Activated CD8-positive, alpha-beta memory T cell treated with anti-CD3 and anti-CD28 coated beads, Interleukin-2, amount 10 ng/mL, durations not matched to agents 7 days and 5 days (primary cell): ENCODE measurements at regions not wholly inside any gene's neighbourhood (a gene's known extent, or its start where the extent isn't known, plus 50 kb on each side); places are given as distances from the start of the nearest gene placed in this dataset.

Source experiments
- ATAC-seq: fragments of 150-1000 bp; cut with Tn5 transposase; one replicate; pipeline ENCODE4 v1.10.0; 2021; ENCODE audit warnings: moderate library complexity
- CTCF ChIA-PET: fragments of 350-600 bp; sonication (Branson Sonifier 250); formaldehyde crosslinking; loops from one replicate; lab custom pipeline; 2021; ENCODE audit warnings: antibody characterized with exemption; lab: Charles Lee
- DNase-seq: peaks from one replicate; pipeline ENCODE4 v3.0.0-alpha.2; 2020
- H3K27ac Mint-ChIP-seq: one replicate; pipeline ENCODE4 v1.8.0; 2021; ENCODE audit warnings: mild to moderate bottlenecking, mixed read lengths
- H3K27me3 Mint-ChIP-seq: one replicate; pipeline ENCODE4 v1.8.0; 2021; ENCODE audit warnings: mixed read lengths
- H3K36me3 Mint-ChIP-seq: one replicate; pipeline ENCODE4 v1.8.0; 2021; ENCODE audit warnings: mild to moderate bottlenecking, mixed read lengths
- H3K4me1 Mint-ChIP-seq: one replicate; pipeline ENCODE4 v1.8.0; 2021; ENCODE audit warnings: mixed read lengths
- H3K4me3 Mint-ChIP-seq: one replicate; pipeline ENCODE4 v1.8.0; 2021; ENCODE audit warnings: mild to moderate bottlenecking, moderate library complexity, mixed read lengths
- H3K9me3 Mint-ChIP-seq: one replicate; pipeline ENCODE4 v1.8.0; 2022; ENCODE audit warnings: low read depth, mixed read lengths

- H3K27ac Mint-ChIP-seq = no peak overlapping the region
- no peaks in the 10 kb centered on the region for H3K36me3 Mint-ChIP-seq
- peaks cover 2% of the 10 kb centered on the region for H3K9me3 Mint-ChIP-seq
- ATAC-seq (no peak), DNase-seq (no peak)
- no peaks in the 10 kb centered on the region for H3K27me3 Mint-ChIP-seq
- H3K4me1 Mint-ChIP-seq = no peaks in the 10 kb centered on the region
- CTCF ChIA-PET = no interaction called here
- H3K4me3 Mint-ChIP-seq = no peak overlapping the region
Observed at GRCh38 chr2:108115868-108116267, 123.9 kb upstream of the SULT1C3 start.

GRCh38 chr2:108118996-108119395 is 120.8 kb upstream of the SULT1C3 start:
- DNase-seq = no peak
- Mint-ChIP-seq H3K27me3 (no peaks in the 10 kb centered on the region), H3K9me3 (no peaks in the 10 kb centered on the region), H3K4me1 (no peaks in the 10 kb centered on the region), H3K4me3 (no peak overlapping the region), H3K36me3 (no peaks in the 10 kb centered on the region), H3K27ac (no peak overlapping the region)
- CTCF ChIA-PET = no interaction called here
- ATAC-seq = no peak

- H3K9me3 Mint-ChIP-seq = no peaks in the 10 kb centered on the region
Observed at GRCh38 chr2:108119492-108119891, 120.3 kb upstream of the SULT1C3 start.

GRCh38 chr2:108124736-108125495 is 114.9 kb upstream of the SULT1C3 start:
- Mint-ChIP-seq H3K36me3 (no peaks in the 10 kb centered on the region), H3K27me3 (no peaks in the 10 kb centered on the region), H3K9me3 (no peaks in the 10 kb centered on the region), H3K27ac (no peak overlapping the region), H3K4me3 (no peak overlapping the region), H3K4me1 (no peaks in the 10 kb centered on the region)
- ATAC-seq = no peak
- CTCF ChIA-PET = no interaction called here
- no peak for DNase-seq

More at GRCh38 chr2:108119492-108119891, 120.3 kb upstream of the SULT1C3 start:
- CTCF ChIA-PET = no interaction called here
- Mint-ChIP-seq H3K4me1 (no peaks in the 10 kb centered on the region), H3K4me3 (no peak overlapping the region), H3K36me3 (no peaks in the 10 kb centered on the region), H3K27me3 (no peaks in the 10 kb centered on the region), H3K27ac (no peak overlapping the region)
- no peak for DNase-seq
- no peak for ATAC-seq

GRCh38 chr2:108125581-108125980 is 114.2 kb upstream of the SULT1C3 start:
- DNase-seq (no peak), ATAC-seq (no peak)
- Mint-ChIP-seq H3K27ac (no peak overlapping the region), H3K9me3 (no peaks in the 10 kb centered on the region), H3K4me3 (no peak overlapping the region), H3K36me3 (no peaks in the 10 kb centered on the region), H3K4me1 (no peaks in the 10 kb centered on the region), H3K27me3 (no peaks in the 10 kb centered on the region)
- CTCF ChIA-PET = no interaction called here

- Mint-ChIP-seq H3K9me3 (no peaks in the 10 kb centered on the region), H3K4me1 (no peaks in the 10 kb centered on the region), H3K36me3 (no peaks in the 10 kb centered on the region), H3K4me3 (no peak overlapping the region), H3K27me3 (no peaks in the 10 kb centered on the region), H3K27ac (no peak overlapping the region)
- DNase-seq (no peak), ATAC-seq (no peak)
- CTCF ChIA-PET = no interaction called here
Observed at GRCh38 chr2:108128249-108128648, 111.5 kb upstream of the SULT1C3 start.

- no peaks in the 10 kb centered on the region for H3K27me3 Mint-ChIP-seq
- H3K4me3 Mint-ChIP-seq = no peak overlapping the region
- no peak overlapping the region for H3K27ac Mint-ChIP-seq
- no peaks in the 10 kb centered on the region for H3K4me1 Mint-ChIP-seq
- CTCF ChIA-PET = no interaction called here
- no peaks in the 10 kb centered on the region for H3K9me3 Mint-ChIP-seq
- no peak for ATAC-seq
- H3K36me3 Mint-ChIP-seq = no peaks in the 10 kb centered on the region
- no peak for DNase-seq
Observed at GRCh38 chr2:108129636-108130035, 110.1 kb upstream of the SULT1C3 start.

GRCh38 chr2:108133457-108133856 is 106.3 kb upstream of the SULT1C3 start:
- H3K9me3 Mint-ChIP-seq = no peaks in the 10 kb centered on the region
- no peak overlapping the region for H3K4me3 Mint-ChIP-seq
- H3K36me3 Mint-ChIP-seq = no peaks in the 10 kb centered on the region
- no peak for ATAC-seq
- H3K27me3 Mint-ChIP-seq = no peaks in the 10 kb centered on the region
- CTCF ChIA-PET = no interaction called here
- H3K4me1 Mint-ChIP-seq = no peaks in the 10 kb centered on the region
- no peak overlapping the region for H3K27ac Mint-ChIP-seq
- no peak for DNase-seq

- H3K36me3 Mint-ChIP-seq = no peaks in the 10 kb centered on the region
- DNase-seq (no peak), ATAC-seq (no peak)
- H3K27ac Mint-ChIP-seq = no peak overlapping the region
- CTCF ChIA-PET = no interaction called here
- no peaks in the 10 kb centered on the region for H3K9me3 Mint-ChIP-seq
- no peaks in the 10 kb centered on the region for H3K4me1 Mint-ChIP-seq
- no peaks in the 10 kb centered on the region for H3K27me3 Mint-ChIP-seq
- no peak overlapping the region for H3K4me3 Mint-ChIP-seq
Observed at GRCh38 chr2:108139521-108139920, 100.2 kb upstream of the SULT1C3 start.

GRCh38 chr2:108145557-108146326 is 94.0 kb upstream of the SULT1C3 start:
- Mint-ChIP-seq H3K36me3 (no peaks in the 10 kb centered on the region), H3K27ac (no peak overlapping the region), H3K4me1 (no peaks in the 10 kb centered on the region), H3K9me3 (no peaks in the 10 kb centered on the region), H3K27me3 (no peaks in the 10 kb centered on the region), H3K4me3 (no peak overlapping the region)
- no peak for ATAC-seq
- DNase-seq = no peak
- CTCF ChIA-PET = no interaction called here

GRCh38 chr2:108148555-108148954 is 91.2 kb upstream of the SULT1C3 start:
- CTCF ChIA-PET = no interaction called here
- no peak for DNase-seq
- no peaks in the 10 kb centered on the region for H3K4me1 Mint-ChIP-seq
- no peaks in the 10 kb centered on the region for H3K36me3 Mint-ChIP-seq
- H3K27ac Mint-ChIP-seq = no peak overlapping the region
- H3K27me3 Mint-ChIP-seq = no peaks in the 10 kb centered on the region
- no peak overlapping the region for H3K4me3 Mint-ChIP-seq
- no peak for ATAC-seq
- H3K9me3 Mint-ChIP-seq = no peaks in the 10 kb centered on the region

- Mint-ChIP-seq H3K4me3 (no peak overlapping the region), H3K9me3 (no peaks in the 10 kb centered on the region), H3K27ac (no peak overlapping the region), H3K4me1 (no peaks in the 10 kb centered on the region), H3K36me3 (no peaks in the 10 kb centered on the region), H3K27me3 (no peaks in the 10 kb centered on the region)
- ATAC-seq (no peak), DNase-seq (no peak)
- CTCF ChIA-PET = no interaction called here
Observed at GRCh38 chr2:108154366-108155061, 85.3 kb upstream of the SULT1C3 start.

GRCh38 chr2:108161298-108161697 is 78.5 kb upstream of the SULT1C3 start:
- CTCF ChIA-PET = interaction anchor here (1.2 kb wide), 1 partner anchor 9 kb away, joined by 4 read pairs; no protein-coding TSS in a partner anchor
- H3K4me3 Mint-ChIP-seq = no peak overlapping the region
- no peaks in the 10 kb centered on the region for H3K36me3 Mint-ChIP-seq
- ATAC-seq (no peak), DNase-seq (no peak)
- H3K27ac Mint-ChIP-seq = no peak overlapping the region
- H3K27me3 Mint-ChIP-seq = no peaks in the 10 kb centered on the region
- H3K4me1 Mint-ChIP-seq = no peaks in the 10 kb centered on the region
- no peaks in the 10 kb centered on the region for H3K9me3 Mint-ChIP-seq

- no peak overlapping the region for H3K4me3 Mint-ChIP-seq
- DNase-seq (no peak), ATAC-seq (no peak)
- H3K27ac Mint-ChIP-seq = no peak overlapping the region
- CTCF ChIA-PET = no interaction called here
- H3K4me1 Mint-ChIP-seq = no peaks in the 10 kb centered on the region
- H3K27me3 Mint-ChIP-seq = no peaks in the 10 kb centered on the region
- H3K9me3 Mint-ChIP-seq = no peaks in the 10 kb centered on the region
- H3K36me3 Mint-ChIP-seq = no peaks in the 10 kb centered on the region
Observed at GRCh38 chr2:108164318-108164717, 75.5 kb upstream of the SULT1C3 start.
